ENCODE measurements at regions not wholly inside any gene's neighbourhood (a gene's known extent, or its start where the extent isn't known, plus 50 kb on each side); places are given as distances from the start of the nearest gene placed in this dataset.

- H3K4me3 ChIP-seq (ENCODE audit: severe bottlenecking): no peak overlapping the region
- H3K4me1 ChIP-seq (ENCODE audit: insufficient read depth, poor library complexity, severe bottlenecking): no peaks in the 10 kb centered on the region
- H3K27me3 ChIP-seq (ENCODE audit: insufficient read depth, poor library complexity, severe bottlenecking): no peaks in the 10 kb centered on the region
- H3K36me3 ChIP-seq (ENCODE audit: low read depth): no peaks in the 10 kb centered on the region
- no peaks in the 10 kb centered on the region for H3K9me3 ChIP-seq (ENCODE audit: severe bottlenecking)
- TF ChIP-seq CTCF (IDR thresholded peaks at IDR 0.05; ENCODE audit: poor library complexity, severe bottlenecking): no peak
- DNase-seq (ENCODE audit: low spot score): no peak
- ATAC-seq (ENCODE audit: low read depth): no peak
- no peak overlapping the region for H3K27ac ChIP-seq (ENCODE audit: poor library complexity, severe bottlenecking)
These were observed 1067.0 kb downstream of the ADGRL2 start for GRCh38 chr1:82867781-82868180.

- no peak for ATAC-seq (ENCODE audit: low read depth)
- no peaks in the 10 kb centered on the region for H3K4me1 ChIP-seq (ENCODE audit: insufficient read depth, poor library complexity, severe bottlenecking)
- H3K36me3 ChIP-seq (ENCODE audit: low read depth): no peaks in the 10 kb centered on the region
- TF ChIP-seq CTCF (IDR thresholded peaks at IDR 0.05; ENCODE audit: poor library complexity, severe bottlenecking): no peak
- no peak for DNase-seq (ENCODE audit: low spot score)
- H3K27me3 ChIP-seq (ENCODE audit: insufficient read depth, poor library complexity, severe bottlenecking): no peaks in the 10 kb centered on the region
- H3K9me3 ChIP-seq (ENCODE audit: severe bottlenecking): no peaks in the 10 kb centered on the region
- no peak overlapping the region for H3K27ac ChIP-seq (ENCODE audit: poor library complexity, severe bottlenecking)
- H3K4me3 ChIP-seq (ENCODE audit: severe bottlenecking): no peak overlapping the region
These were observed 1061.0 kb downstream of the ADGRL2 start for GRCh38 chr1:82861749-82862148.

- DNase-seq (ENCODE audit: low spot score) (no peak), ATAC-seq (ENCODE audit: low read depth) (no peak)
- H3K9me3 ChIP-seq (ENCODE audit: severe bottlenecking): no peaks in the 10 kb centered on the region
- H3K4me3 ChIP-seq (ENCODE audit: severe bottlenecking): no peak overlapping the region
- H3K4me1 ChIP-seq (ENCODE audit: insufficient read depth, poor library complexity, severe bottlenecking): no peaks in the 10 kb centered on the region
- no peaks in the 10 kb centered on the region for H3K36me3 ChIP-seq (ENCODE audit: low read depth)
- no peak for TF ChIP-seq CTCF (IDR thresholded peaks at IDR 0.05; ENCODE audit: poor library complexity, severe bottlenecking)
- H3K27me3 ChIP-seq (ENCODE audit: insufficient read depth, poor library complexity, severe bottlenecking): no peaks in the 10 kb centered on the region
- no peak overlapping the region for H3K27ac ChIP-seq (ENCODE audit: poor library complexity, severe bottlenecking)
These were observed 1057.3 kb downstream of the ADGRL2 start for GRCh38 chr1:82858031-82858430.

GRCh38 chr1:82849460-82849859 is 1048.7 kb downstream of the ADGRL2 start:
- DNase-seq (ENCODE audit: low spot score): no peak
- H3K9me3 ChIP-seq (ENCODE audit: severe bottlenecking): no peaks in the 10 kb centered on the region
- TF ChIP-seq CTCF (IDR thresholded peaks at IDR 0.05; ENCODE audit: poor library complexity, severe bottlenecking): no peak
- H3K27ac ChIP-seq (ENCODE audit: poor library complexity, severe bottlenecking): no peak overlapping the region
- no peaks in the 10 kb centered on the region for H3K4me1 ChIP-seq (ENCODE audit: insufficient read depth, poor library complexity, severe bottlenecking)
- no peaks in the 10 kb centered on the region for H3K27me3 ChIP-seq (ENCODE audit: insufficient read depth, poor library complexity, severe bottlenecking)
- H3K4me3 ChIP-seq (ENCODE audit: severe bottlenecking): no peak overlapping the region
- H3K36me3 ChIP-seq (ENCODE audit: low read depth): no peaks in the 10 kb centered on the region
- ATAC-seq (ENCODE audit: low read depth): no peak

GRCh38 chr1:82848043-82848442 is 1047.3 kb downstream of the ADGRL2 start:
- H3K4me3 ChIP-seq (ENCODE audit: severe bottlenecking): no peak overlapping the region
- H3K27me3 ChIP-seq (ENCODE audit: insufficient read depth, poor library complexity, severe bottlenecking): no peaks in the 10 kb centered on the region
- ATAC-seq (ENCODE audit: low read depth) (no peak), DNase-seq (ENCODE audit: low spot score) (no peak)
- no peak overlapping the region for H3K27ac ChIP-seq (ENCODE audit: poor library complexity, severe bottlenecking)
- TF ChIP-seq CTCF (IDR thresholded peaks at IDR 0.05; ENCODE audit: poor library complexity, severe bottlenecking): no peak
- H3K36me3 ChIP-seq (ENCODE audit: low read depth): no peaks in the 10 kb centered on the region
- H3K9me3 ChIP-seq (ENCODE audit: severe bottlenecking): no peaks in the 10 kb centered on the region
- H3K4me1 ChIP-seq (ENCODE audit: insufficient read depth, poor library complexity, severe bottlenecking): no peaks in the 10 kb centered on the region
